Muscle of arm (tissue), 1 donor: ENCODE measurements at regions not wholly inside any gene's neighbourhood (a gene's known extent, or its start where the extent isn't known, plus 50 kb on each side); places are given as distances from the start of the nearest gene placed in this dataset.
A peak's percentile ranks its signal among the peaks of the same experiment; 100 is the strongest.

Source experiments
- DNase-seq: peaks from one replicate; pipeline ENCODE4 v3.0.0-alpha.2; 2013

- DNase-seq, result no peak
These were observed 136.3 kb upstream of the MLIP start for GRCh38 chr6:53974941-53975340.

GRCh38 chr6:53975941-53976615, 135.2 kb upstream of the MLIP start:
- no peak for DNase-seq

DNA sequence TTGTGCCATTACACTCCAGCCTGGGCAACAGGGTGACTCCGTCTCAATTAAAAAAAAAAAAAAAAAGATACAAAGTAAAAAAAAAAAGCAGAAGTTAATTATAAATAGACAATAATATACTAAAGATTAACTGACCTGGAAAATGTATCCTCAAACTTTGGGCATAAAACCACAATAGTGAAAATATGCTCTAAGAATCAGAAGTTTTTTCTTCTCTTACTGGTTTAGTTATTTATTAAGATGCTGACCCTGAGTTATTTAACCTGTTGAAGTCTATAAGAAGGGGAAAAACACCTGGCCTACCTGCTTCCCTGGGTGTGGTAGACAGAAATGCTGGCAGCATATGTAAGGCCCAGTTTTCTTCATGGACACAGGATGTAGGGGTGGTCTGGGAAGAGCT, 133.7 kb upstream of the MLIP start:
- DNase-seq, result no peak

DNA sequence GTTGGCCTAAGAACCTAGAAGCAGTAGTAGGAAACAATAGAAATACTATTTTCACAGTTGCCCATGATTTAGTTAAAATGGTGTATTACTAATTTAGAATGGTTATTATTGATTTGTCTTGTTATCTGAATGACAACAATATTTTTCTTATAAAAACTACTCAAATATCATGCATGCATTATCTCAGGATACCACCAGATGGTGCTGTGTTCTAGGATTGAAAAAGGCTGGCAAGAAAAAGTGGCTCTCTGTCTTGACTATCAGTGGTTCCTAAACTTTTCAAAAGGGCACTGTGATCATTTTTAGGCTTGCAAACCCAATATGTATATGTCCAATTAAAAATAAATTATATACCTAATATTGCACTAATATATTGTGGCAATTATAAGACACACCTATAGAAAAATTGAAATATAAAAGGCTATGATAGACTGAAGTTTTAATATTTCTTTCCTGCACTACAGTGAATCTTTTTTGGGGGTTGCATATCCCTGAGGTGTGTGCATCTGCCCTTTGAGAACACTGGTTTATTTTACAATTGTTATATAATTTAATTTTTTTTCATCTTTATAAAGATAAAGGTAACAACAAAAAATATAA, 131.7 kb upstream of the MLIP start:
- peak; percentile 52 for DNase-seq

DNA sequence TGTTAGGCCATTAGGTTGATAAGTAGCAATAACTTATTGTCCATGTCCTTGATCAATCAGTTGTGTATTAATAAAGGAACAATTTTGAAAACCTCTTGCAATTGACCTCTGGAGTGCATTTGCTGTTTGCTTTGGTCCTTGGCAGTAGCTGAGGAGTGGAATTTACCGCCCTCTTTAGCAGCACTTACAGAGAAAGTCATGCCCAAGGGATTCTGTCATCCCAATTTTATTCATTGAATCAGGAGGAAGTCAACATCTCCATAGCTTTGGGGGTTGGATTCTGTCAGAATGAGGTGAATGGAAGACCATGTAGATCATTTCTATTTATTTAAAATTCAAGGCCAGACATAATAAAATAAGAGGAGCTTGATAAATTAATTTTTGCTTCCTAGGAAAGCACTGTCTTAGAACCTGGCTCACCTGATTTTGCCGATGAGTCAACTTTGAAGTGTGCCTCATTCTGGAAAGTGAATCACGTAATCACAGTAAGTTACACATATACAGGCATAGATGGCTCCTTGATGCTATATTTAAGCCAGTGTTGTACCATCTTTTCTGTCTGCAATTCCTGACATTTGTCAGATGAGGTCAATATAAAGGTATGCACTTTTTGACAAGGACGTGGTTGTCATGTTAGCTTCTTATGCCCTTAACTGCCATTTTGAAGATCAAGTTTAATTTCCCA, 128.7 kb upstream of the MLIP start:
- DNase-seq, result no peak

DNA sequence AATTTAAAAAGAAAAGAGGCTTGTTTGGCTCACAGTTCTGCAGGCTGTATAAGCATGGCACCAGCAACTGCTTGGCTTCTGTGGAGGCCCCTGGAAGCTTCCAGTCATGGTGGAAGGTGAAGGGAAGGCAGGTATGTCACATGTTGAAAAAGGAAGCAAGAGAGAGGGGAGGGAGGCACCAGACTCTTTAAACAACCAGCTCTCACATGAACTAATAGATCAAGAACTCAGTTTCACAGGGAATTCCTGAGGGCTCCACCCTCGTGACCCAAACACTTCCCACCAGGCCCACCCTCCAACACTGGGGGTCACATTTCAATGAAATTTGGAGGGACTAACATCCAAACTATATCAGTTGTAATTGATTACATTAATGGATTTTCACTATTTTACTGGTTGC, 127.9 kb upstream of the MLIP start:
- no peak for DNase-seq

GRCh38 chr6:53984163-53984562, 127.1 kb upstream of the MLIP start:
- no peak for DNase-seq

- DNase-seq, result no peak
These were observed 126.7 kb upstream of the MLIP start for GRCh38 chr6:53984581-53984980.

GRCh38 chr6:53985366-53985765, 125.9 kb upstream of the MLIP start:
- no peak for DNase-seq

GRCh38 chr6:53986165-53986720, 125.0 kb upstream of the MLIP start:
- DNase-seq, result peak; percentile 73

- DNase-seq, result no peak
These were observed 124.3 kb upstream of the MLIP start for GRCh38 chr6:53986721-53987521.

DNA sequence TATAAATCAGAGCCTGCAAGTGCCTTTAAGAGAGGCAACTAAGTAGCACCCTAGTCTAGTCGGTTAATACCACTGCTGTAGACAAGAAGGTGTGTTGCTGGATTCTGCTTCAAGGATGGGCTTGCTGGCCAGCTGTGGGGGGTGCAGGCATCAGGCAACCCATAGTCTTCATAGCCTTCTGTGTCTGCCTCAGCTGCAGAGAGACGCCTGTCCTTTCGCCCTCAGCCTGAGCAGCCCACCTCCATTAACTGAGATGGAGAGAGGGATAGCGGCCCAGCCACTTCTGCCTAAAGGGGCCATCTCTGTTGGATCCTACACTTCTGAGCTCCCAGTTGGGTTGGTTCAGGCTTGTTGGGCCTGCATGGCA, 123.7 kb upstream of the MLIP start:
- no peak for DNase-seq

GRCh38 chr6:53989504-53989903, 121.7 kb upstream of the MLIP start:
- DNase-seq, result no peak

DNA sequence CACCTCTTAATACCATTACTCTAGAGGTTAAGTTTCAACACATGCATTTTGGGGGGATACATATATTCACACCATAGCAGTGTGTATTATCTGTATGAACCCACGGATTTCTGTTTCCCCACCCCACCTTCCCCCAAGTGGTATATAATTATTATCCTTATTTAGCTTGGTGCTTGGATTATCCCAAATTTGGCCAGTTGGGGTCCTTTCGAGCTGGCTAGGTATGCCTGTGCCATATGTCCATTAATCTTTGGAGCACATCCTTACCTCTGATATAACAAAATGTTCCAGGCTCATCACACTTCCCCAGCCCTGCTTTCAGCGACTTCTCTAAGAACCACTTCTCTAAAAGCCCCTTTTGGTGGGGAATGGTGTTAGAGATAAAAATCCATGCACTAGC, 118.7 kb upstream of the MLIP start:
- DNase-seq, result no peak

DNA sequence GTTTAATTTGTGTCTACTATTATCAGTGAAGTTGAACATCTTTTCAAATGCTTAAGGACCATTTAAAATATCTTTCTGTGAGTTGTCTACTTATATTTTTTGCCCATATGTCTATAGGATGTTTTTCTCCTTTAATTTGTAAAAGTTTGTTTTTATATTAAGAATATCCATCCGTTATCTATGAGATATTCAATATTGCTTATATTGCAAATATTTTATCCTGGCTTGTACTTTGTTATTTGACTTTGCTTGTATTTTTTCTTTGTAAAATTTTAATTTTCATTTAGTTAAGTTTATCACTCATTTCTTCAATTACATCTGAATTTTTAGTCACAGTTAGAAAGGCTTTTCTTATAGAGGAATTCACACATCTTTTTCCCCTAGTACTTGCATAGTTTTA, 117.0 kb upstream of the MLIP start:
- no peak for DNase-seq

- DNase-seq, result no peak
These were observed 115.3 kb upstream of the MLIP start for GRCh38 chr6:53995935-53996334.

DNA sequence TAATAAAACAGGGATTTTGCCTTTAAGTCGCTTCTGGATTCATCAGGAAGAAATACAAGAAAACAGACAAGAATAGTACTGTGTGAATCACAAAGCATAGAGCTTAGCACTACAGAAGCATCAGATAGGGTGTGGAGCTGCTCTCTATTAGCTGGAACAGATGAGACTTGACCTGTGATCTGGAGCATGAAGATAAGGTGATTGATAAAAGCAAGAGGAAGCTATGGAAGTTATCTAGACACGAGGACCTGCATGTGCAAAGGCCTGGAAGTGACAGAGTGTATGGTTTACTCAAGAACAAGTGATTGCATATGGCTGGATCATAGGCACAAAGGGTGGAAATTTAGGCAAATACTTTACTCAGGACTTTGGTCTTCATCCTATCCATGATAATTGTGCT, 112.9 kb upstream of the MLIP start:
- DNase-seq, result no peak

- no peak for DNase-seq
These were observed 112.0 kb upstream of the MLIP start for GRCh38 chr6:53999088-53999755.

- no peak for DNase-seq
These were observed 109.1 kb upstream of the MLIP start for GRCh38 chr6:54002116-54002515.

- no peak for DNase-seq
These were observed 107.9 kb upstream of the MLIP start for GRCh38 chr6:54003316-54003715.

- no peak for DNase-seq
These were observed 102.7 kb upstream of the MLIP start for GRCh38 chr6:54008589-54008988.
